DND-41 (cell line): ENCODE measurements at regions not wholly inside any gene's neighbourhood (a gene's known extent, or its start where the extent isn't known, plus 50 kb on each side); places are given as distances from the start of the nearest gene placed in this dataset.

ENCODE experiments used
- EZH2 ChIP-seq: IDR thresholded peaks from 3 replicates; pipeline ENCODE4 v1.6.1; 2012; ENCODE audit warnings: borderline replicate concordance, low read depth, mild to moderate bottlenecking, moderate library complexity, low read length, inconsistent platforms; ENCODE audit not compliant: severe bottlenecking
- TF ChIP-seq, protein P1 (sequence below): IDR thresholded peaks from 2 replicates; pipeline ENCODE4 v1.5.1; 2012; ENCODE audit warnings: borderline replicate concordance, low read length, moderate library complexity, mild to moderate bottlenecking; ENCODE audit not compliant: poor library complexity, severe bottlenecking; ENCODE audit errors: extremely low read depth

DNA sequence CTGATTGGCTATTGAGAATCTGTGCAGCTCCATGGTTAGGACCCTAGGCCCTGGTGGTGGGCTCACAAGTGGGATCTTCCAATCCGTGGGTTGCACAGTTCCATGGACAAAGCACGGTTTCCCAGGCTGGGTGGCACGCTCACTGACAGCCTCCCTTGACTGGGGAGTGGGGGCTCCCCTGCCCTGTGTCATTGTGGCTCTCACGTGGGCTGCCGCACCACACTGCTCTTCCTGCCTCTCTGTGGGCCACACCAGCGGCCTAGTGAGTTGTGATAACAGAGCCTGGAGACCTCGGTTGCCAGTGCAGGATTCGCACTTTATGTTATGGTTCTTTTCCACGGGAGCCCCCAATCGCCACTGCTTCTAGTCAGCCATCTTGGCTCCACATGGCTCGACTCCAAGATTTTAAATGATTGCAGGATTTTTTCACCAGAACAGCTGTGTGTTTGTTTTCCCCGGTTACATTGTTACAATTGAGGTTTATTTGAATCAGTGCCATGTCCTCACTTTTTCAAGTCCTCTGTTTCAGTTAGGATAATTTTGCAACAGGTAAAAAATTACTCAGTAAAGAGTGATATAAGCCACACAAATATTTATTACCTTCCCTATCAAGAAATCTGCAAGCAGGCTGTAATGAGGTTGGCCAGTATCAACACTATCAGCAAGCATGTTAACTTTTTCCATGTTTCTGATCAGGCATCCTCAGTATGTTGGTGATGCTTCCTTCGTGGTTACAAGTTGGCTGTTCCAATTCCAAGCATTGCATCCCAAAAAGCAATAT, 253.8 kb downstream of the ZNF608 start:
- TF ChIP-seq, protein P1, sequence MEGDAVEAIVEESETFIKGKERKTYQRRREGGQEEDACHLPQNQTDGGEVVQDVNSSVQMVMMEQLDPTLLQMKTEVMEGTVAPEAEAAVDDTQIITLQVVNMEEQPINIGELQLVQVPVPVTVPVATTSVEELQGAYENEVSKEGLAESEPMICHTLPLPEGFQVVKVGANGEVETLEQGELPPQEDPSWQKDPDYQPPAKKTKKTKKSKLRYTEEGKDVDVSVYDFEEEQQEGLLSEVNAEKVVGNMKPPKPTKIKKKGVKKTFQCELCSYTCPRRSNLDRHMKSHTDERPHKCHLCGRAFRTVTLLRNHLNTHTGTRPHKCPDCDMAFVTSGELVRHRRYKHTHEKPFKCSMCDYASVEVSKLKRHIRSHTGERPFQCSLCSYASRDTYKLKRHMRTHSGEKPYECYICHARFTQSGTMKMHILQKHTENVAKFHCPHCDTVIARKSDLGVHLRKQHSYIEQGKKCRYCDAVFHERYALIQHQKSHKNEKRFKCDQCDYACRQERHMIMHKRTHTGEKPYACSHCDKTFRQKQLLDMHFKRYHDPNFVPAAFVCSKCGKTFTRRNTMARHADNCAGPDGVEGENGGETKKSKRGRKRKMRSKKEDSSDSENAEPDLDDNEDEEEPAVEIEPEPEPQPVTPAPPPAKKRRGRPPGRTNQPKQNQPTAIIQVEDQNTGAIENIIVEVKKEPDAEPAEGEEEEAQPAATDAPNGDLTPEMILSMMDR: no peak
- TF ChIP-seq EZH2: no peak
